ENCODE measurements at regions not wholly inside any gene's neighbourhood (a gene's known extent, or its start where the extent isn't known, plus 50 kb on each side); places are given as distances from the start of the nearest gene placed in this dataset.

GRCh38 chr3:182294696-182295095 lies 498.6 kb upstream of the ATP11B start:
- no peak for TF ChIP-seq EZH2 (IDR thresholded peaks at IDR 0.05; ENCODE audit: insufficient read depth, poor library complexity, severe bottlenecking)
- no peak for TF ChIP-seq EZH2phosphoT487 (IDR thresholded peaks at IDR 0.05; ENCODE audit: insufficient read depth, low read depth)

Measured in GM23248 (cell line).